GM19397 (cell line): ENCODE measurements at regions not wholly inside any gene's neighbourhood (a gene's known extent, or its start where the extent isn't known, plus 50 kb on each side); places are given as distances from the start of the nearest gene placed in this dataset.
A peak's percentile ranks its signal among the peaks of the same experiment; 100 is the strongest.

Experiments
- ATAC-seq: cut with Tn5 transposase; IDR thresholded peaks from one replicate; pipeline ENCODE4 v1.9.1; 2021; ENCODE audit warnings: mild to moderate bottlenecking, moderate library complexity; ENCODE audit not compliant: unreplicated experiment

GRCh38 chr3:104519468-104520227, 847.1 kb upstream of the ALCAM start:
- no peak for ATAC-seq

- peak; percentile 30 for ATAC-seq
Observed at GRCh38 chr3:104520228-104520655, 846.5 kb upstream of the ALCAM start.

DNA sequence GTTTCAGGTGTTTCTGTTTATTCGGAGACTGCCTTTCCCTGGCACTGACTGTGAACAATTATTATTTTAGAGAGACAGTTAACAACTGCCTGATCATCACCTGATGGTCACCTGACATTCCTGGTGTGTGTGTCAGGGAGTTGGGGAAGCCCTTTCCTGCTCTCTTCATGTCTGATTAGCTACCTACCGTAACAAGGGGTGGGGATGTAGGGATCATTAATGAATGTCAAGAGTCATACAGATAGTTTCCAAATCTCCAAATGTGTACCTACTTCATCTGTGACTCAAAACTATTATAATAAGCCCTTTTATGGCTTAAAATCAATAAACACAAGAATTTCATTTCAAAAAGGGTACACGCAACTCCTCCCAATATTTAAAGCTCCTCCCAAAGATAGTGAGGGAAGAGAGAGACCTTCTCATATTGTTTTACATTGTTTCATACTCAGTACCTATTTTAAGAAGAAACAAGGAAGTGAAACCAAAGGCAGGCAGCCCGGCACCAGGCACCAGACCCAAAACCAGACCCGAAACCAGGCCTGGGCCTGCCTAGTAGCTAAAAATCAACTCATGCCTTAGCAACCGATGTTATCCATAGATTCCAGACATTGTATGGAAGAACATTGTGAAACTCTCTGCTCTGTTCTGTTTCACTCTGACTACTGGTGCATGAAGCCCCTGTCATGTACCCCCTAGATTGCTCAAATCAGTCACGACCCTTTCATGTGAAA, 844.9 kb upstream of the ALCAM start:
- peak; percentile 51 for ATAC-seq

DNA sequence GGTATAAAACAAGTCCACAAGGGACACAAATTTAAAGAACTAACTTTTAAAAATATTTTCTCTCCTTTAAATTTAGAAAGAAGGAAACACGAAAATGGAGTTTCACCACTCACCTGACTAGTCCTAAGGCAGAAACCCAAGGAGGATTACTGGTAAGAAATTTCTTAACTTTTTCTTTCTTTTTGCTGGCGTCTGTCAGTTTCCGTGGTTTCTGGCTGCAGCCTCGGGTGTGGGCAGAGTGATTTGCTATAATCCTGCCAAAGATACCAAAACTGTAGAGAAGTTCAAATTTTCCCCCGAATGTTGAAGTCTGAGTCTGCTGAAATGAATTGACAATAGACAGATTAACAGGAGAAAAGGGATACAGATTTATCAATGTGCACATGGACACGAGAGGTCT, 843.6 kb upstream of the ALCAM start:
- no peak for ATAC-seq

- ATAC-seq: peak; percentile 79
Observed at GRCh38 chr3:104526901-104527401, 839.8 kb upstream of the ALCAM start.

- no peak for ATAC-seq
Observed at GRCh38 chr3:104530934-104531333, 835.8 kb upstream of the ALCAM start.

- ATAC-seq: peak; percentile 90
Observed at GRCh38 chr3:104536715-104537114, 830.0 kb upstream of the ALCAM start.

DNA sequence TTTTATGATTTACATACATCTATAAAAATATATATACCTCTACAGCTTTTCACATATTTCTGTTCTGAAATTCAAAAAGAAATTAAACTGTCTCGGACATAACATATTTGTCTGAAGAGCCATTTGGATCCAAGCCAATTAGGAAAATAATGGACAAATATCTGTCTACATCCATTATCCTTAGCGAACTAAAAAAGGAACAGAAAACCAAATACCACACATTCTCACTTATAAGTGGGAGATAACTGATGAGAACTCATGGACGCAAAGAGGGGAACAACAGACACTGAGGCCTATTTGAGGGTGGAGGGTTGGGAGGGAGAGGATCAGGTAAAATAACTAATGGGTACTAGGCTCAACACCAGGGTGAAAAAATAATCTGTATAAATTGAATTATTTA, 829.4 kb upstream of the ALCAM start:
- no peak for ATAC-seq

GRCh38 chr3:104546301-104546700, 820.4 kb upstream of the ALCAM start:
- no peak for ATAC-seq

- no peak for ATAC-seq
Observed at GRCh38 chr3:104547031-104547430, 819.7 kb upstream of the ALCAM start.

- no peak for ATAC-seq
Observed at GRCh38 chr3:104548401-104548800, 818.3 kb upstream of the ALCAM start.

DNA sequence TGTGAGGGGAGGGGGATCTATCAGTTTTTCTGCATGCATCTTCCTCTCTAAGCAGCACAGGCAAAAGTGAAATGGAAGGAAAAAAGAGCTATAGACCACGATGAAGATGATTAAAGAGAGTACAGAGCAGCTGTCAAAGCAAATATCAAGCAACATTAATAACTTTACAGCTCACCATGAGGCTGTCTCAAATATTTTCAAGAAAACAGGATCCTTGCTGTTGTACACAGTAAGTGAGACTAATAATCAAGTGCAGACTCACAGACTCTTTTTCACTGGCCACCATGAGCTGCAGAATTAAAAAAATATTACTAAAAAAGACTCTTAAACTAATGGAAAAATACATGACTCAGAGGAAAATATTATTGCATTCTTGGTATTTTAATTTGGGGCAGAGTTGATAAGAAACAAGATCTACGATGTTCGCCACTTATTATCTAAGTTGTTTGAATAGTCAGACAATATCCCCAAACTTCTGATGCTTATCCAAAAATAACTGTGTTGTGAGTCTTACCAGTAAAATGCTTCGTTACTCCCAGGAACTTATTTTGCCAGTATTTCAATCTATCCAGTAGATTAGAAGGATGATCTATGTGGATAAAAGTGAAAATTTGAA, 817.5 kb upstream of the ALCAM start:
- ATAC-seq: no peak

- ATAC-seq: no peak
Observed at GRCh38 chr3:104553121-104553520, 813.6 kb upstream of the ALCAM start.

GRCh38 chr3:104554425-104554824, 812.3 kb upstream of the ALCAM start:
- no peak for ATAC-seq

DNA sequence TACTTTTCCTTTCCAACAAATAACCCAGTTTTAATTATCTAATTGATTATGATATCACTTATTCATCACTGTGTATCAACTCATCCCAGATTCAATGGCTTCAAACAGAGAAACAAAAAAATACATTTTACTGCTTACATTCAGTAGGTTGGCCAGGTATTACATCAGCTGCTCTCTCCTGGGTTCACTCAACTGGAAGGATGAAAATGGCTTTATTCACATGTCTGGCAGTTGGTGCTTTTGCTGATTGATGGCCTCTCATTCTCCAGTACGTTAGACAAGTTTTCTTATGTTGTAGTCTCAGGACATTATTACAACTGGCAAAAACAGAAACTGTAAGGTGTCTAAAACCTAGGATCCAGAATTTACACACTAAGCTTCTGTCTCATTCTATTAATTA, 811.0 kb upstream of the ALCAM start:
- no peak for ATAC-seq

DNA sequence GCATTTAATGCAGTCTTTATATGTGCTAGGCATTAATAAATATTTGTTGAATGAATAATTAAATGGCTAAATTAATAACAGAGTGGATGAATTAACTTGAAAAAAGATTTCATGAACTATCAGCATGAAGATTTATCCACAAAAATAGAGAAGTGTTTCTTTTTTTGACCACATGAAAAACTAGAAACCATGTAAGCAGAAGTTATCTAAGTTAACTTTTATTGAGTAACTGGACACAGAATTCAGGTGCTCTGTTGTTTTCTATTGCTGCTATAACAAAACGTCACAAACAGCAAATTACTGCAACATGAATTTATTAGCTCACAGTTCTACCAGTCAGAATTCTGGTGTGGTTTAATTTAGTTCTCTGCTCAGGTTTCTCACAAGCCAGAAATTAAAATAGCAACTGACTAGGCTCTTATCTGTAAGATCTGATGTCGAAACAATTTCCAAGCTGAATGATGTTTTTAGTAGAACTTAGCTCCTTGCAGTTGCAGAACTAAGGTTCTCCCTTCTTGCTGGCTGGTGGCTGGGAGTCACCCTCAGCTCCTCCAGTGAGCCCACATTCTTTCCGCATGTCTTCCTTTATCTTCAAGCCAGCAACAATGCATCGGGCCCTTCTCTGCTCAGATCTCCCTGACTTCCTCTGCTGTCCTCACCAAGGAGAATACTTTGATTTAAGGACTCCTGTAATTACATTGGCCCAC, 810.2 kb upstream of the ALCAM start:
- ATAC-seq: no peak

- no peak for ATAC-seq
Observed at GRCh38 chr3:104561324-104561723, 805.4 kb upstream of the ALCAM start.

DNA sequence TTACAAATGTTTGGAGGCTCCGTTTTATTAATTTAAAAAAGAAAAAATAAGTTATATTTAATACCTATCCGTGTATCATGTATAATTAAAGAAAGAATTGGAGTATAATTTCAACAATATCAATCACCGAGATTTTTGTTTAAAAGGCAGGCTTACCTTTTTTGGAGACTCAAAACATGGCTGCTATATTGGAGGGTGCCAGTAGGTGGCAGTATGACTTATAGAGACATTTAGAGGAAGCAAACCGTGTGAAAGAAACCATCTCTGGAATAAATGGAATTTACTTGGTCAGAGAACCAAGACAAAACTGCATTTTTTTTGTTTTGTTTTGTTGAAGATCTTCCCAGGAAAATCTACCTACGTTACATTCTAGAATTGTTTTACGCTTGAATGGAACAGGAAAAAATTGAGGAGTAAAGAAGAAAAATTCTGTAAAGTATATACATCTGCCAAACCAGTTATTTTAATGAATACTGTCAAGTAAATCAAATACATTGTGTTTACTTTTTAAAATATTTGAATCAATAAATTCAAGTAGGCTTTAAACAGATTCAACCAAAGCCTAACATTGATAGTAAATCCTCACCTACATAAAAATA, 802.6 kb upstream of the ALCAM start:
- ATAC-seq: no peak

DNA sequence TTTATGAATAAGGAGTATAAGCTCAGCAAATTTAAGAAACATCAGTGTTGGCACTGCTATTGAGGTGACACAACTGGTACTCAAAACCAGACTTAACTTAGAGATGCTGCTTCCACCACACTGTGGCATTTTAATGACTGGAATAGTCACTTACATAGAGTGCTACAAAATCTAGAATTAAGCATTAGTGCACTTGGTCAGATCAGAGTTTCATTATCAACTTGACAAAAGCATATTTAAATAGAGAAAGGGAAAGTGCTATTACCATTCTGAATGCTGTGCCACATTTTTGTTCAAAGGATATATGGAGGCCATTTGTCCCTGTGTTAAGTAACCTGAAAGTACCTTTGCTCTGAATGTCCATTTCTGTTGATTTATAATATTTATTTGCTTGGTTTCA, 800.7 kb upstream of the ALCAM start:
- ATAC-seq: no peak

GRCh38 chr3:104575634-104576033, 791.1 kb upstream of the ALCAM start:
- no peak for ATAC-seq

DNA sequence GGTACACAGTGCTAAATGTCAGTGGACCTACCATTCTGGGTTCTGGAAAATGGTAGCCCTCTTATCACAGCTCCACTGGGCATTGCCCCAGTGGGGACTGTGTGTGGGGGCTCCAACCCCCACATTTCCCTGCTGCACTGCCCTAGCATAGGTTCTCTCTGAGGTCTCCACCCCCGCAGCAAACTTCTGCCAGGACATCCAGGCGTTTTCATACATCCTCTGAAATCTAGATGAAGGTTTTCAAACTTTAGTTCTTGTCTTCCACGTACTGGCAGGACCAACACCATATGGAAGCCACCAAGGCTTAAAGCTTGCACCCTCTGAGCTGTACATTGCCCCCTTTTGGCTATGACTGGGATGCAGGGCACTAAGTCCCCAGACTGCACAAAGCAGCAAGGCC, 788.2 kb upstream of the ALCAM start:
- no peak for ATAC-seq
